HUES48 (cell line): ENCODE measurements at regions not wholly inside any gene's neighbourhood (a gene's known extent, or its start where the extent isn't known, plus 50 kb on each side); places are given as distances from the start of the nearest gene placed in this dataset.

ENCODE experiments used
- H3K27ac ChIP-seq: one replicate; pipeline ENCODE4 v1.7.0; 2013; ENCODE audit warnings: low read depth, low read length, inconsistent platforms
- H3K27me3 ChIP-seq: 2 replicates; pipeline ENCODE4 v1.6.1; 2013; ENCODE audit warnings: mild to moderate bottlenecking, low read length; ENCODE audit not compliant: control insufficient read depth, insufficient read depth
- H3K36me3 ChIP-seq: 2 replicates; pipeline ENCODE4 v1.6.1; 2013; ENCODE audit warnings: low read length; ENCODE audit not compliant: control insufficient read depth, insufficient read depth
- H3K4me1 ChIP-seq: 2 replicates; pipeline ENCODE4 v1.6.1; 2013; ENCODE audit warnings: mild to moderate bottlenecking, low read length; ENCODE audit not compliant: control insufficient read depth, insufficient read depth
- H3K4me3 ChIP-seq: 2 replicates; pipeline ENCODE4 v1.5.1; 2013; ENCODE audit warnings: mild to moderate bottlenecking, low read depth, low read length
- H3K9ac ChIP-seq: 2 replicates; pipeline ENCODE4 v1.6.1; 2013; ENCODE audit warnings: mild to moderate bottlenecking, low read depth, low read length, moderate library complexity
- H3K9me3 ChIP-seq: 2 replicates; pipeline ENCODE4 v1.6.1; 2013; ENCODE audit warnings: low read length; ENCODE audit not compliant: control insufficient read depth, insufficient read depth

DNA sequence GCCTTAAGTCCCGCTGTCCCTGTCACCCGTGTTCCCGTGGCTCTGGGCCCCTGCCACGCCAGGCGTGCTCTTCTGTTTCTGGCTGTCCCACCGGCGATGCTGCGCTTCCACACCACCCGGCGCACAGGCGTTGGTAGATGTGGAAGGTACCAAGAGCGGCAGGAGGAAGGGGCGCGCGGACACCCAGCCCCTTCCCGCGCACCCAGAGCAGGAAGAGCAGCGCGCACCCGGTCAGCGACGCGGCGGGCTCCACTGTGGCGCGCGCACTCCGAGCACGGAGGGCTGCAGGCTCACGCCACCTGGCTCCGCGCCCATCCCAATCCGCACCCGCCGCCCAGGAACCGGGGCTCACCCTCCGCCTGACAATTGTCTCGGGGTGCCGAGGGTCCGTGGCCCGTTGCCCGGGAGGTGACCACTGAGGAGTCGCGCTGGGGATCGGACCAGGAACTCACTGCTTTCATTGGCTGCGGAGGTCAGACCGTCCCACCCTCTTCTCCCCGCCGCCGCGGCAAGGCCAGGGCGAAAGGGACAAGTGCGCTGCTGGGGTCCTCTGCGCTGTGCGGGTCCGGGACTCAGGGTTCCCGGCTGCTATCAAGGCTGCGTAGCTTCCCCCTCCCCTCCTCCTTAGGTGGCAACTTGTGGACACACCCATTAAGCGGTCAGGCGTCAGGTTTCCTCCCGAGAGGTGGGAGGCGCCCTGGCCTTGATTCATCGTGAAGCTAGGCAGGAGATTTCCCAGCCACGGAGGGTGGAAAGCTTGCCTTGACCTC lies 121.6 kb upstream of the ZNF92 start:
- Histone ChIP-seq H3K27ac (peak overlapping the region; percentile 17), H3K4me3 (peak overlapping the region; percentile 70), H3K4me1 (peaks cover 11% of the 10 kb centered on the region; the same call in 1 of the 2 replicates), H3K36me3 (no peaks in the 10 kb centered on the region), H3K9ac (peak overlapping the region; percentile 28; the same call in 1 of the 2 replicates), H3K27me3 (no peaks in the 10 kb centered on the region), H3K9me3 (no peaks in the 10 kb centered on the region)

DNA sequence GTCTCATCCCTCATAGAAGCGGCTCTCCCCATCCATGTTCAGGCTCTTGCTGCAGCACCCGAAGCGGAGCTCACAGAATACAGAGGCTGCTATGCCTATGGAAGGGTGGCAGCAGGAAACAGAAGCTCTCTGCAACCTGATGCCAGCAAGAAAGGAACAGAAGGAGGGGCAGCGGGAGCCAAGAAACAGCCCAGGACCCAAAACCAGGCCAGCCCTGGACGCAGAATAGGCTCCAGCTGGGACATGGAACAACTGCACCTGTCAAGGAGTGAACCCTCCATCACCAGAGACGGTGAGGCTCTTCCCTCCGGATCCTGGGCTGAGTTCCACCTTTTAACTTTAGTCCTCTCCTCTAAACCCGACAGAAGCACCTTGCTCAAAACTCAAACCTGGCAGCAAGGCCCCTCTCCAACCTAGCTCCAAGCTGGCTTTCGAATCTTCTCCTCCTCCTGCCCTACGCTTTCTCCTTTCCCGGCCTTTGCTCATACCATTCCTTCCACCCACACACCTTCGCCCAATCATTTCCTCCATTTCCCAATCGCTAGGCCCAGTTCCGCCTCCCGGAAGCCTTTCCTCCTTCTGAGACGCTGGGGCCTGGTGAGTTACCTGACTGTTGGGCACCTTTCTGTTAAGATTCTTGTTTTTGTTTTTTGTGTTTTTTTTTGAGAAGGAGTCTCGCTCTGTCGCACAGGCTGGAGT lies 122.8 kb upstream of the ZNF92 start:
- H3K27me3 ChIP-seq: no peaks in the 10 kb centered on the region
- H3K27ac ChIP-seq: no peak overlapping the region
- no peaks in the 10 kb centered on the region for H3K36me3 ChIP-seq
- no peak overlapping the region for H3K9ac ChIP-seq
- peaks cover 11% of the 10 kb centered on the region; the same call in 1 of the 2 replicates for H3K4me1 ChIP-seq
- H3K9me3 ChIP-seq: no peaks in the 10 kb centered on the region
- no peak overlapping the region for H3K4me3 ChIP-seq

GRCh38 chr7:65250216-65250615 lies 123.4 kb upstream of the ZNF92 start:
- no peak overlapping the region for H3K27ac ChIP-seq
- no peak overlapping the region for H3K4me3 ChIP-seq
- H3K36me3 ChIP-seq: no peaks in the 10 kb centered on the region
- peaks cover 11% of the 10 kb centered on the region; the same call in 1 of the 2 replicates for H3K4me1 ChIP-seq
- H3K9me3 ChIP-seq: no peaks in the 10 kb centered on the region
- no peaks in the 10 kb centered on the region for H3K27me3 ChIP-seq
- H3K9ac ChIP-seq: no peak overlapping the region

- H3K9me3 ChIP-seq: no peaks in the 10 kb centered on the region
- no peaks in the 10 kb centered on the region for H3K36me3 ChIP-seq
- H3K4me1 ChIP-seq: peaks cover 10% of the 10 kb centered on the region
- no peak overlapping the region for H3K4me3 ChIP-seq
- H3K27me3 ChIP-seq: no peaks in the 10 kb centered on the region
- H3K9ac ChIP-seq: no peak overlapping the region
- no peak overlapping the region for H3K27ac ChIP-seq
Observed at GRCh38 chr7:65247491-65247890, 126.2 kb upstream of the ZNF92 start.

DNA sequence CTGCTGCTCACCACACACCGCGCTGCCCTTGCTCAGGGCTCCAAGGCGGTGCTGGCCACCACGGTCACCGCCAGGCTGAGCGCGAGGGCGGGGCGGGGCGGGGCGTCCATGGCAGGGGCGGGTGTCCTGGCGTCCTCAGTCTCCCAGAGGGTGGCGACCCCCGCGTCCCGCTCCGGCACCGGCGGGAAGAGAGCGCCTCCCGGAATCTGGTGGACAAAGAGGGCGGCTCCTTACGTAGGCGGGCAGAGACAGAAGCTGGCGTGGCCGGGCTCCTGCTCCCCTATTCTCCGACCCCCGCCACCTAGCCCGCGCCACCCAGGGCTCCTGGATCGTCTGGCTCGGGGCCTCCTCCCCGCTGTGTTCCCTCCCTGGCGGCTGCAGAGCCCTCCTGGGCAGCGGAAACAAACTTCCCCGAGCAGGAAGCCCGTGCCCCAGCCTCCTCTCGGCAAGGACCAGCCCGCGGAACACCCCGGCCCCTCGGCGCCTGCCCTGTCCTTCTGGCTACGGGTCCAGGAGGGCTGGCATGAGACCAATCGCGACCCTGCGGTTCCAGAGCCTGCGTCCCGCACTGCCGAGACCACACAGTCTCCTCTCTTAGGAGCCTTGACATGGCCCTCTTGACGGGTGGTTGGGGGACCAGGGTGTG lies 133.8 kb upstream of the ZNF92 start:
- no peak overlapping the region for H3K27ac ChIP-seq
- H3K9ac ChIP-seq: peak overlapping the region; percentile 15; the same call in 1 of the 2 replicates
- H3K9me3 ChIP-seq: no peaks in the 10 kb centered on the region
- H3K27me3 ChIP-seq: peaks cover 5% of the 10 kb centered on the region; the same call in 1 of the 2 replicates
- no peaks in the 10 kb centered on the region for H3K36me3 ChIP-seq
- H3K4me3 ChIP-seq: peak overlapping the region; percentile 75
- peaks cover 3% of the 10 kb centered on the region; the same call in 1 of the 2 replicates for H3K4me1 ChIP-seq

DNA sequence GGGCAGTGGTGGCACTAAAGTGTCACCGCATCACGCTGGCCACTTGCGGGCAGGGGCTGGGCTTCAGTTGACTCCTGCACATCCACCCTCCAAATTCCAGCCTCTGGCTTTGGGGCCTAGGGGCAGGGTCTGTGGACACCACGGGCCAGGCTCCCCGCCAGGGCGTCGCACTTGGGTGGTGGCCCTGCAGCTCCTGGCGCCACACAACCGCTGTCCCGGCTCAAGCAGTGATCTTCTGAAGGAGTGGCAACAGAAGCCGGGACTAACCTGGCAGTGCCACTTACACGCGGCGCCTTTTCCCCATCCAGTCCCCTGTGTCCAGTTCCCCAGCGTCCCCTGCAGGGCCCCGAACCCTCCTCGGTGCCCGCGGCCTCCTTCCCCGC lies 134.3 kb upstream of the ZNF92 start:
- no peaks in the 10 kb centered on the region for H3K36me3 ChIP-seq
- peak overlapping the region; percentile 75; the same call in 1 of the 2 replicates for H3K4me3 ChIP-seq
- peaks cover 3% of the 10 kb centered on the region; the same call in 1 of the 2 replicates for H3K4me1 ChIP-seq
- H3K27me3 ChIP-seq: peaks cover 5% of the 10 kb centered on the region; the same call in 1 of the 2 replicates
- no peaks in the 10 kb centered on the region for H3K9me3 ChIP-seq
- no peak overlapping the region for H3K27ac ChIP-seq
- H3K9ac ChIP-seq: no peak overlapping the region

DNA sequence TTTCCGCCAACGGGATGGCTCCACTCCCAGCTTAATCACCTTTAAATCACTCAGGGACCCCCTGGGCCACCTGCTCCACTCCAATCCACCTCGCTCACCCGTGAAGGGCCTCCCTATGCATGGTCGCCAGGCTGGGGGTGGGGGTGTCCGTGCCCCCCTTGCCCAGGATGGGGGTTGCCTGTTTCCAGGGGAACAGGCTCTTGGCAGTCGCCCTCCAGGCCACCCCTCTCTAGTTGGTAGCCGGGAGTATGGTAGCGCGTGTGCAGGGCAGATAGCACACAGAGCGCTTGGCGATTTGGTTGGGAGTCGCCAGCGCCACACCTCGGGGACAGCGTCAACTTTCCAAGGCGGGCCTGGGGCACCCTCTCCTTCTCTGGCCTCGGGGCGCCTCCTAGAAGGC lies 134.9 kb upstream of the ZNF92 start:
- Histone ChIP-seq H3K9me3 (no peaks in the 10 kb centered on the region), H3K27me3 (peaks cover 5% of the 10 kb centered on the region; the same call in 1 of the 2 replicates), H3K9ac (no peak overlapping the region), H3K4me3 (no peak overlapping the region), H3K27ac (no peak overlapping the region), H3K4me1 (peaks cover 3% of the 10 kb centered on the region; the same call in 1 of the 2 replicates), H3K36me3 (no peaks in the 10 kb centered on the region)

DNA sequence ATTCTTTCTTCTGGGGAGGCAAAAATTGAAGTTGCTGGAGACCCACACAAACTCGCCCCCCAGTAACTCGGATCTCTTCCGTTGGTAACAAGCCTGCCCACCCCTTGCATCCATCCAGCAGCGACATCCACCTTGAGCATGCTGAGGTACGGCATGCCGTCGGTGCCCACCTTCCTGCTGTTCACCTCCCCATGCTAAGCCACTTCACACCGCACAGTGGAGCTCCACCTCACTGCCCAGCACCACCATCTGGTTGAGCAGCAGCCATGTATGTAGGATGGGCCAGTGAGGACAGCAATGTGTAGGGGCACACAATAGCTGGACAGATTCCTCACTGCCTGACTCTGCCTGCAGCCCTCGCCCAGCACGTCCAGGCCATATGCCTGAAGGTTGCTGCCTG lies 138.1 kb upstream of the ZNF92 start:
- Histone ChIP-seq H3K4me3 (no peak overlapping the region), H3K9ac (no peak overlapping the region), H3K9me3 (no peaks in the 10 kb centered on the region), H3K4me1 (peaks cover 8% of the 10 kb centered on the region; the same call in 1 of the 2 replicates), H3K27ac (no peak overlapping the region), H3K27me3 (peaks cover 3% of the 10 kb centered on the region; the same call in 1 of the 2 replicates), H3K36me3 (no peaks in the 10 kb centered on the region)

DNA sequence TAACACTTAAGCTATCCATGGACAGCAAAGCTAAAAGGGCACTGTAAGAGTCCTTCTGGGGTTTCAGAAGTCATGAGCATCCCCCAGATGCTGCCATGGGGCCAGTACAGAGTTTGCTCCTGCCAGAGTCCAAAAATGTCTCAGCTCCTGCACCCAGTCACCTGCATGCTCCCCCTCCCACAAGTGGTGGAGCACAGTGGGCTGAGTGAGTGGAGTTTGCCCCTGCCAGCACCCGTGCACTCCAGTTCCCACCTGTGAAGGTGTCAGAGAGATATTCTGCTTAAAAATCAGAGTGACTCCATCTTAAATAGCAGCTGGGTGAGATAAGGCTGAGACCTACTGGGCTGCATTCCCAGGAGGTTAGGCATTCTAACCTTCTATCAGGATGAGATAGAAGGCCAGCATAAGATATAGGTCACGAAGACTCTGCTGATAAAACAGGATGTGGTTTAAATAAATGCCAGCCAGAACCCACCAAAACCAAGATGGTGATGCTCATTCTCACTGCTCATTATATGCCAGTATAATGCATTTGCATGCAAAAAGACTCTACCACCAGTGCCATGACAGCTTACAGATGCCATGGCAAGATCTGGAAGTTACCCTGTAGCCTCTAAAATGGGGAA lies 140.1 kb upstream of the ZNF92 start:
- Histone ChIP-seq H3K27ac (no peak overlapping the region), H3K9ac (no peak overlapping the region), H3K27me3 (no peaks in the 10 kb centered on the region), H3K9me3 (no peaks in the 10 kb centered on the region), H3K4me1 (peaks cover 5% of the 10 kb centered on the region; the same call in 1 of the 2 replicates), H3K36me3 (no peaks in the 10 kb centered on the region), H3K4me3 (no peak overlapping the region)

- Histone ChIP-seq H3K27ac (no peak overlapping the region), H3K27me3 (no peaks in the 10 kb centered on the region), H3K9me3 (no peaks in the 10 kb centered on the region), H3K9ac (no peak overlapping the region), H3K4me1 (peaks cover 5% of the 10 kb centered on the region; the same call in 1 of the 2 replicates), H3K36me3 (no peaks in the 10 kb centered on the region), H3K4me3 (no peak overlapping the region)
Observed at GRCh38 chr7:65230231-65230630, 143.4 kb upstream of the ZNF92 start.
